Gastroesophageal sphincter (tissue), 4 donors: ENCODE measurements at regions not wholly inside any gene's neighbourhood (a gene's known extent, or its start where the extent isn't known, plus 50 kb on each side); places are given as distances from the start of the nearest gene placed in this dataset.

Experiments used
- ATAC-seq: fragments of 150-250 bp; one replicate; pipeline ENCODE4 v1.9.1; 2016; ENCODE audit warnings: mild to moderate bottlenecking, moderate library complexity
- H3K27ac ChIP-seq, 4 donors: fragments of 200-600 bp; sonication (generic) in 3 of 4; 1 replicate in 3 of 4; 2 replicates in 1 of 4; pipeline ENCODE4 v1.5.1; 2016 to 2019
- H3K27me3 ChIP-seq: fragments of 200-600 bp; sonication (generic); one replicate; pipeline ENCODE4 v1.5.1; 2019
- H3K36me3 ChIP-seq, 2 donors: fragments of 200-600 bp; sonication (generic); one replicate each; pipeline ENCODE4 v1.5.1; 2019; ENCODE audit warnings: control low read depth in 1 of 2
- H3K4me1 ChIP-seq, 3 donors: fragments of 200-600 bp; sonication (generic); 1 replicate in 2 of 3; 2 replicates in 1 of 3; pipeline ENCODE4 v1.5.1; 2016 to 2019; ENCODE audit warnings: control low read depth in 2 of 3
- H3K4me3 ChIP-seq, 2 donors: fragments of 200-600 bp; sonication (generic); one replicate each; pipeline ENCODE4 v1.5.1; 2019; ENCODE audit warnings: mild to moderate bottlenecking in 1 of 2, moderate library complexity in 1 of 2
- H3K9me3 ChIP-seq, 3 donors: fragments of 200-600 bp; sonication (generic); one replicate each; pipeline ENCODE4 v1.5.1; 2017 to 2019; ENCODE audit warnings: control low read depth in 2 of 3
- CTCF ChIP-seq, 4 experiments: fragments of 200-600 bp in 2 of 4; fragments of 450-650 bp in 2 of 4; sonication (generic) in 1 of 4; IDR thresholded peaks; one replicate each; pipeline ENCODE4 v1.5.1; 2017 to 2019; ENCODE audit warnings: antibody characterized with exemption in 4 of 4, mild to moderate bottlenecking in 2 of 4, moderate library complexity in 2 of 4
- EP300 ChIP-seq: sonication (generic); formaldehyde crosslinking; IDR thresholded peaks from one replicate; pipeline ENCODE4 v1.6.1; 2017; ENCODE audit warnings: antibody characterized with exemption, mild to moderate bottlenecking
- POLR2A ChIP-seq, 2 donors: fragments of 450-650 bp; IDR thresholded peaks; one replicate each; pipeline ENCODE4 v1.6.1; 2017; ENCODE audit warnings: antibody characterized with exemption in 2 of 2, mild to moderate bottlenecking in 2 of 2, moderate library complexity in 1 of 2
- POLR2AphosphoS5 ChIP-seq: sonication (generic); formaldehyde crosslinking; IDR thresholded peaks from one replicate; pipeline ENCODE4 v1.6.1; 2017; ENCODE audit warnings: antibody characterized with exemption
- WGBS, 2 donors: methylation state at CpG; one replicate each; pipeline ENCODE4 v1.1.5; 2018; ENCODE audit warnings: low coverage in 1 of 2; 5-methylcytosine and 5-hydroxymethylcytosine counted together

- Histone ChIP-seq H3K27ac (no peak overlapping the region), H3K4me1 (peaks cover 0 to 31% (median 6%) of the 10 kb centered on the region in 3 donors), H3K27me3 (no peaks in the 10 kb centered on the region), H3K4me3 (no peak overlapping the region), H3K9me3 (no peaks in the 10 kb centered on the region), H3K36me3 (no peaks in the 10 kb centered on the region)
- WGBS, 2 donors: 75 to 100% methylated on average over 1 of the region's 1 CpG
- TF ChIP-seq POLR2AphosphoS5 (no peak), POLR2A (IDR thresholded peaks at IDR 0.05) (no peak), EP300 (no peak), CTCF (IDR thresholded peaks at IDR 0.05) (no peak)
- ATAC-seq: no peak
Observed at GRCh38 chr2:12998685-12999084, 281.9 kb downstream of the TRIB2 start.

GRCh38 chr2:13000664-13001363 is 284.1 kb downstream of the TRIB2 start:
- no peak for TF ChIP-seq CTCF (IDR thresholded peaks at IDR 0.05)
- TF ChIP-seq POLR2A (IDR thresholded peaks at IDR 0.05): no peak
- TF ChIP-seq POLR2AphosphoS5: no peak
- no peak for TF ChIP-seq EP300
- no peaks in the 10 kb centered on the region for H3K36me3 ChIP-seq
- peaks cover 0 to 31% (median 6%) of the 10 kb centered on the region in 3 donors for H3K4me1 ChIP-seq
- peak overlapping the region in 1 of 4 donors; percentile 2 for H3K27ac ChIP-seq
- H3K4me3 ChIP-seq: no peak overlapping the region
- 28 to 45% methylated on average over 6 to 7 of the region's 12 CpGs for WGBS, 2 donors
- ATAC-seq: no peak
- no peaks in the 10 kb centered on the region for H3K27me3 ChIP-seq
- H3K9me3 ChIP-seq: no peaks in the 10 kb centered on the region

- H3K4me1 ChIP-seq: peaks cover 0 to 32% (median 6%) of the 10 kb centered on the region in 3 donors
- no peaks in the 10 kb centered on the region for H3K36me3 ChIP-seq
- H3K27ac ChIP-seq: no peak overlapping the region
- TF ChIP-seq POLR2A (IDR thresholded peaks at IDR 0.05) (no peak), CTCF (IDR thresholded peaks at IDR 0.05) (no peak), POLR2AphosphoS5 (no peak), EP300 (no peak)
- no peaks in the 10 kb centered on the region for H3K27me3 ChIP-seq
- ATAC-seq: no peak
- no peak overlapping the region for H3K4me3 ChIP-seq
- 30 to 70% methylated on average over 2 of the region's 2 CpGs for WGBS, 2 donors
- no peaks in the 10 kb centered on the region for H3K9me3 ChIP-seq
Observed at GRCh38 chr2:13001408-13001807, 284.7 kb downstream of the TRIB2 start.

- H3K4me1 ChIP-seq: peaks cover 0 to 41% (median 6%) of the 10 kb centered on the region in 3 donors
Observed at GRCh38 chr2:13002536-13003331, 286.0 kb downstream of the TRIB2 start.

GRCh38 chr2:13003500-13003899 is 286.8 kb downstream of the TRIB2 start:
- Histone ChIP-seq H3K27ac (no peak overlapping the region), H3K27me3 (no peaks in the 10 kb centered on the region)
- TF ChIP-seq POLR2A (IDR thresholded peaks at IDR 0.05) (no peak), POLR2AphosphoS5 (no peak), CTCF (IDR thresholded peaks at IDR 0.05) (no peak), EP300 (no peak)

More at GRCh38 chr2:13002536-13003331, 286.0 kb downstream of the TRIB2 start:
- ATAC-seq: no peak
- TF ChIP-seq POLR2AphosphoS5: no peak
- 57 to 60% methylated on average over 6 of the region's 7 CpGs for WGBS, 2 donors
- H3K36me3 ChIP-seq: no peaks in the 10 kb centered on the region
- H3K27ac ChIP-seq: no peak overlapping the region
- no peak overlapping the region for H3K4me3 ChIP-seq
- H3K9me3 ChIP-seq: no peaks in the 10 kb centered on the region
- no peaks in the 10 kb centered on the region for H3K27me3 ChIP-seq

More at GRCh38 chr2:13003500-13003899, 286.8 kb downstream of the TRIB2 start:
- Histone ChIP-seq H3K9me3 (no peaks in the 10 kb centered on the region), H3K4me1 (peaks cover 0 to 41% (median 6%) of the 10 kb centered on the region in 3 donors), H3K36me3 (no peaks in the 10 kb centered on the region), H3K4me3 (no peak overlapping the region)
- ATAC-seq: no peak
- 58% methylated on average over 2 of the region's 2 CpGs; no CpG with 5 or more reads in 1 of the 2 donors for WGBS, 2 donors
